HFF-Myc (cell line): ENCODE measurements at regions not wholly inside any gene's neighbourhood (a gene's known extent, or its start where the extent isn't known, plus 50 kb on each side); places are given as distances from the start of the nearest gene placed in this dataset.

Source experiments
- DNase-seq: peaks from one replicate; pipeline ENCODE4 v3.0.0-alpha.2; 2011; ENCODE audit warnings: low read depth; ENCODE audit errors: extremely low read depth
- H3K4me3 ChIP-seq: replicated peaks from 2 replicates; pipeline ENCODE4 v1.5.1; 2011; ENCODE audit warnings: low read depth, mild to moderate bottlenecking, control low read depth, low read length
- TF ChIP-seq, protein P1 (sequence below): IDR thresholded peaks from 2 replicates; pipeline ENCODE4 v1.5.1; 2012; ENCODE audit warnings: mild to moderate bottlenecking, low read depth, low read length, control low read depth; ENCODE audit errors: missing control alignments

DNA sequence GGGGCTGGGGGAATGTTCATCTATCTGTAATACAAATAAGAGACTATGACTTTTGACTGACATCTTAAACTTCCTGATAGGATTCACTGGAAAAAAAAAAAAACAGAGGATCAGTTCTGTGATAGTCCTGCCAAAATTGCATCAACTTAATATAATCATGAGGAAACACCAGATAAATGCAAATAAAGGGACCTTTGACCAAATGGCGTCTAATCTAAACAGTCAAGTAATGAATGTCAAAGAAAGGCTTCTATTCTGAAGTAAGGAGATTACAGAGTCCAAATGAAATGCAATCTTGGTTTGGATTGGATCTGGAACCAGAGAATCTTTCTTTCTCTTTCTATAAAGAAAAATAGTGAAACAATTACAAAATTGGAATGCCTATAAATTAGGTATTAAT, 513.4 kb downstream of the KCNT2 start:
- no peak overlapping the region for H3K4me3 ChIP-seq
- TF ChIP-seq, protein P1, sequence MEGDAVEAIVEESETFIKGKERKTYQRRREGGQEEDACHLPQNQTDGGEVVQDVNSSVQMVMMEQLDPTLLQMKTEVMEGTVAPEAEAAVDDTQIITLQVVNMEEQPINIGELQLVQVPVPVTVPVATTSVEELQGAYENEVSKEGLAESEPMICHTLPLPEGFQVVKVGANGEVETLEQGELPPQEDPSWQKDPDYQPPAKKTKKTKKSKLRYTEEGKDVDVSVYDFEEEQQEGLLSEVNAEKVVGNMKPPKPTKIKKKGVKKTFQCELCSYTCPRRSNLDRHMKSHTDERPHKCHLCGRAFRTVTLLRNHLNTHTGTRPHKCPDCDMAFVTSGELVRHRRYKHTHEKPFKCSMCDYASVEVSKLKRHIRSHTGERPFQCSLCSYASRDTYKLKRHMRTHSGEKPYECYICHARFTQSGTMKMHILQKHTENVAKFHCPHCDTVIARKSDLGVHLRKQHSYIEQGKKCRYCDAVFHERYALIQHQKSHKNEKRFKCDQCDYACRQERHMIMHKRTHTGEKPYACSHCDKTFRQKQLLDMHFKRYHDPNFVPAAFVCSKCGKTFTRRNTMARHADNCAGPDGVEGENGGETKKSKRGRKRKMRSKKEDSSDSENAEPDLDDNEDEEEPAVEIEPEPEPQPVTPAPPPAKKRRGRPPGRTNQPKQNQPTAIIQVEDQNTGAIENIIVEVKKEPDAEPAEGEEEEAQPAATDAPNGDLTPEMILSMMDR = no peak

GRCh38 chr1:196091397-196092135, 516.7 kb downstream of the KCNT2 start:
- no peak for DNase-seq
- H3K4me3 ChIP-seq = no peak overlapping the region
- TF ChIP-seq, protein P1 = no peak

More for the DNA sequence above, 513.4 kb downstream of the KCNT2 start:
- DNase-seq = no peak

DNA sequence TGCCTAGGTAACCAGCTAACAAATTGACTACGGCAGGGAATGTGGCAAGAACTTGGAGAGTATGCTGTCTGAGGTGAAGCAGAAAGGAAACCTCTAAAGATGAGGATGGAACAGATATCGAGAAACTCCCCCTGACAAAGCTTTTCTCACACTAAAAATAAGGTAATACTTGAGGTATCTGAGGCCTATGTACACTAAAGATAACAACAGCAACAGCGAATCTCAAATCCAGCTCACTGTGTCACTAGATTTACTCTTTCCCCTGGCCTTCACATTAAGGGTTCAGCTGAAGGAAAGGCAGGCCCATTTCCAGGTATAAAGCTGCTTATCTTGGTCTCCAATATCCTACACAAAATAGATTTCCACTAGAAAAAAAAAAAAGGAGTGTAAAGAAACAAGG, 518.0 kb downstream of the KCNT2 start:
- no peak for DNase-seq
- H3K4me3 ChIP-seq = no peak overlapping the region
- TF ChIP-seq, protein P1 = no peak

DNA sequence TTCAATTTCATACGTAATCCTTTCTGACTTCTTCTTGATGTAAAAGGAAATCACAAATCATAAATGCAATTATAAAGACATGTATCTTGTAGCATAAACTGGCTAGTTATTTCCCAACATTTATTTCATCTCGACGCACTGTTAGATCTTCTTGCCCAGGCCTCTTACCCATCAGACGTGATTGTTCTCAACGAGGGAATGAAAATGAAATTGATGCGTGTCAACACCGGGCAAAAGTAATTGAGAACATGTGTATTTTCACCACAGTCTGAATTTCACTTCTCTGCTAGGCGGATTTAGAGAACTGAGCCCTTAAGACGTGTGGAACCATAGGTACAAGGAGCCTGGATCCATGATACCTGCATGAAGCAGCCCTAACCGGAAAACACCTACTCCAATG, 519.7 kb downstream of the KCNT2 start:
- H3K4me3 ChIP-seq = no peak overlapping the region
- DNase-seq = no peak
- TF ChIP-seq, protein P1 = no peak

DNA sequence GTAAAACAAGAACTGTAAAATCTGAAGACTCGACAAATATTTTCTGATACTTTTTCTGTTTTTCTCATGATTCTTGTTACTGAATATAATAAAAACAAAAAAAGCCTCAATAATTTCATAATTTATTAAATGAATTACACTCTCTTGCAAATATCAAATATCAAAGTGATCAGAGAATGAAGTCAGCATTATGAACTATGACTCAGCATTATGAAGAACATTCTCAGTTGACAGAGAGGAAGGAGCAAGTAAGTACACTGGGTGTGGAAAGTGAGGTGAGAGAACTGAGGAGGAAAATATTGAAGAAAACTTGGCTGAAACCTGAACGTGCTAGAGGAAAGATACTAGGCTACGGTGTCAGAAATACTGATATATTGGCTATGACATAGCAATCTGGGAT, 529.5 kb downstream of the KCNT2 start:
- no peak for DNase-seq
- TF ChIP-seq, protein P1 = no peak

DNA sequence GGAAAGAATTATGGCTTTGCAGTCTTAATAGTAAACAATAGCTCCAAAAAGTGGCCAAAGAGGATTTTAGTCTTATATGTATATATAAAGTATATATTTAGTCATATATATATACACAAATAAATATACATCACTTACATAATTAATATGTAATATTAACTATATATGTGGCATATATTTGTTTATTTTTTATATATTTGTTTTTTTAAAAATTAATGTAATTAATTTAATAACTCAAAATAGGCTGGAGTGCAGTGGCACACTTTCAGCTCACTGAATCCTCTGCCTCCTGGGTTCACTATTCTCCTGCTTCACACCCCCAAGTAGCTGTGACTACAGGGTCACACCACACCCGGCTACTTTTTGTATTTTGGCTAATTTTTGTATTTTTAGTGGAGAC, 532.6 kb downstream of the KCNT2 start:
- H3K4me3 ChIP-seq = no peak overlapping the region
- TF ChIP-seq, protein P1 = no peak
- DNase-seq = no peak

More for the DNA sequence above, 529.5 kb downstream of the KCNT2 start:
- H3K4me3 ChIP-seq = no peak overlapping the region

DNA sequence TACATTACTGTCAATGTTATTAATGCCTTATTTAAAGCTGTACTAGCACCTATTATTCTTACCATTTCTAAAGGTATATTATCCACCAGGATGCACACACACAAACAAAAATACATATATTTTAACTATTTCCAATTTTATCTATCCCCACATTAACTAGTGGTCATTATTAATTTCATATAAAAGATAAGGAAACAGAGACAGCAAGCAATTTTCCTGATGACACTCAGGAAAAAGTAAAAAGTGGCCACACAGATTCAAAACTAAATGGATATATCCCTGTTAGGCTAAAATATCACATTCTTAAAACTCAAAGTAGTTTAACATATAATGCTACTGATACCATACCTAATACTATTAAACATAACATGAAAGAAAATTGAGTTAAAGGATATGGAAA, 534.1 kb downstream of the KCNT2 start:
- H3K4me3 ChIP-seq = no peak overlapping the region
- no peak for DNase-seq
- TF ChIP-seq, protein P1 = no peak
